ENCODE measurements at regions not wholly inside any gene's neighbourhood (a gene's known extent, or its start where the extent isn't known, plus 50 kb on each side); places are given as distances from the start of the nearest gene placed in this dataset.

GRCh38 chr18:34981487-34981886 is 59.7 kb upstream of the MAPRE2 start:
- TF ChIP-seq, protein P1, sequence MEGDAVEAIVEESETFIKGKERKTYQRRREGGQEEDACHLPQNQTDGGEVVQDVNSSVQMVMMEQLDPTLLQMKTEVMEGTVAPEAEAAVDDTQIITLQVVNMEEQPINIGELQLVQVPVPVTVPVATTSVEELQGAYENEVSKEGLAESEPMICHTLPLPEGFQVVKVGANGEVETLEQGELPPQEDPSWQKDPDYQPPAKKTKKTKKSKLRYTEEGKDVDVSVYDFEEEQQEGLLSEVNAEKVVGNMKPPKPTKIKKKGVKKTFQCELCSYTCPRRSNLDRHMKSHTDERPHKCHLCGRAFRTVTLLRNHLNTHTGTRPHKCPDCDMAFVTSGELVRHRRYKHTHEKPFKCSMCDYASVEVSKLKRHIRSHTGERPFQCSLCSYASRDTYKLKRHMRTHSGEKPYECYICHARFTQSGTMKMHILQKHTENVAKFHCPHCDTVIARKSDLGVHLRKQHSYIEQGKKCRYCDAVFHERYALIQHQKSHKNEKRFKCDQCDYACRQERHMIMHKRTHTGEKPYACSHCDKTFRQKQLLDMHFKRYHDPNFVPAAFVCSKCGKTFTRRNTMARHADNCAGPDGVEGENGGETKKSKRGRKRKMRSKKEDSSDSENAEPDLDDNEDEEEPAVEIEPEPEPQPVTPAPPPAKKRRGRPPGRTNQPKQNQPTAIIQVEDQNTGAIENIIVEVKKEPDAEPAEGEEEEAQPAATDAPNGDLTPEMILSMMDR (IDR thresholded peaks at IDR 0.05; ENCODE audit: low read depth, low read length, poor library complexity, severe bottlenecking) = no peak
- no peak for TF ChIP-seq EZH2phosphoT487 (IDR thresholded peaks at IDR 0.05; ENCODE audit: borderline replicate concordance, low read length)

Data from DOHH2 (cell line).